AG08396 (cell line): ENCODE measurements at regions not wholly inside any gene's neighbourhood (a gene's known extent, or its start where the extent isn't known, plus 50 kb on each side); places are given as distances from the start of the nearest gene placed in this dataset.

Source experiments
- DNase-seq: peaks from one replicate; pipeline ENCODE4 v3.0.0; 2012; ENCODE audit warnings: low spot score, mixed read lengths

DNA sequence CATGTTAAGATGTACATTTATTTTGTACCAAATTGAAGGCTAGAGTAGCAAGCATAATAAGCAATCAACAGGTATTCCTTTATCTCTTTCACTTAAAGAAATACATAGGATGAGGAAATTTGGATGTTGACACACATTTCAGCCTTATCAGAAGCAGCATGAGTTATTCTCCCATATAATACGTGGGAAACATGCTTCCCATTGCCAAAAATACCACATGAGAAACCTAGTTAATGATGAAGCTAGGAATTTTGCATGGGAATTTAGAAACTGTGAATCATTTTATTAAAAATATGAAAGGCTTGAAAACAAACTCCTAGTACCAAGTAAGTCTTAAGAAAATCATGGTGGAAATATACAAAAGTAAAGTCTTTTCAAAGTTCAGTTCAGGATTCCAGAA lies 751.8 kb downstream of the TSN start:
- DNase-seq, result no peak

DNA sequence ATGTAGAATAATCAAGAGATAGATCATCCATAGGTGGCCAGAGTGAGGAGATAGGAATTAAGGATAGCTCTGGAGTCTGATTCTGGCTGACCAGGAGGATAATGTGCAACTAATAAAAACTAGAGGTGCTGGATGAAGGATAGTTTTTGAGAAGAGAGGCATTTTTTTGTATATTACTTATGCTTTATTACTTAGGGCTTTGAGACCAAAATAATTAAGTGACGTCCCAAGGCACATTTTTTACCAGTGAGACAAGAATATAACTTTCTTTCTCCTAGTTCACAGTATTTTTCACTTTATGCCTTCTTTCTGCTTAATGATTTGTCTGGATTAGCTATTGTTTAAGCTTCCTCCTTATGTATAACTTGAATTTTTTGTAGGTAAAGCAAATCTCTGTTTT lies 756.6 kb downstream of the TSN start:
- no peak for DNase-seq

DNA sequence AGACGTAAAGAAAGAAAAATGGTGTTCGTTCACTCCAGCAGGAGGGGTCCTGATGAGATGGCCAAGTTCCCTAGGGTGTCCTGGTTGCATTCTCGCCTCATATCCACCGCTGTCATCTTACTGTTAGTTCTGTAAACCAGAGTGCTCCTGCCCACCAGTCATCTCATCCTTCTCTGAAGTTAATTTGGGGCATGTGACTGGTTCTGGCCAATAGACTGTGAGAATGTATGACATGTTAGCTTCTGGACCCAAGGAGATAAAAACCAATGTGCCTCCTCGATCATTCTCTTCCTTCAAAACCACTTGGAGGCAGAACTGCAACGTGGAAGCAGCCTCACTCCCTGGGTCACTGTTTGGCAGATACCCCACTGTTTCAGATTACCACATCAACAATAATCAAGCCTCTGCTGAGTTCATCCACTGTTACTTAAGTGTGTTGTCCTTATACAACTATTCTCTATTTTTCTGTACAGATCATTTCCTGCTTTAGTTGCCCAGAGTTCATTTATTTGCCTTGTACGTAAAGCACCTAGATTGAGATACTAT lies 759.1 kb downstream of the TSN start:
- no peak for DNase-seq

DNA sequence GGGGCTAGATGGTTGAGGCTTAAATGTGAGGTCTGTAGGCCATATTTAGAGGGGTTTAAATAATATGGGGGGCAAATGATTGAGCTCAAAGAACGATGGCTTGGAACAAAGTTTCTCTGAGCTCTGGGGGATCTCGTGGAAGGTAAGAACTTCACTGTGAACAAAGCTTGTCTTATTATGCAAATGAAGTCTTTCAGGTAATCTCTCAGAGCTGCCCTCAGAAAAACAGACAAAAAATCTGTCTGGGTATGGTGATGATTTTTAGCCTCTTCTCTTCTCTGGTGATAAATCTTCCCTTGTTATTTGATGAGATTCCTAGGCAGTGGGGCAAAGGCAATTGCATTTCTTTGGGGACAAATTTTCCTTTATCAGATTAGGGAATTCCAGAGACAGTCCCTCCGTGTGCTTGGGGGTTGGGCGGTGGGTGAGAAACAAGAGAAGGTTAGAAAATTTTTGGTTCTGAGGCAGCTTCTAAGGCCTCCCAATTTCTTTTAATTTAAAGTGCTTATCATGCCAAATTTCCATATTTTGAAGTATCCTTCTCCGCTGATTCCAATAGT lies 760.4 kb downstream of the TSN start:
- no peak for DNase-seq

DNA sequence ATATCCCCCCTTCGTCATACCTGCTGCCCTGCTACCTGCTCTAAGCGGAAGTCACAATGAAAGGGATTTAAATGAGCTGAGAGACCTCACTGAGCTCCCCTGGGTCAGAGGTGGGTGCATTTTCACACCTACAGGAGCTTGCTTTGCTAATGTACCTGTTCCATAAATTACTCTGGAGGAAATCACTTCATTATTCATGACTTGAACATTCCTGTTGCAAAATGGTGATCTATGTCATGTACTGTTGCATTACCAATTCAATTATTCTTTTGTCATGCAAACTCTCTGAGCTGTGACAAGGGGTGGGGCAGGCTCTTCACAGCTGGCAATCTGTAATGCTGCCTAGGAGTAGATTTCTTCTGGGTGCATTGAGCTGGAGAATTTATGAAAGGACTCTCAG lies 761.3 kb downstream of the TSN start:
- DNase-seq, result no peak

DNA sequence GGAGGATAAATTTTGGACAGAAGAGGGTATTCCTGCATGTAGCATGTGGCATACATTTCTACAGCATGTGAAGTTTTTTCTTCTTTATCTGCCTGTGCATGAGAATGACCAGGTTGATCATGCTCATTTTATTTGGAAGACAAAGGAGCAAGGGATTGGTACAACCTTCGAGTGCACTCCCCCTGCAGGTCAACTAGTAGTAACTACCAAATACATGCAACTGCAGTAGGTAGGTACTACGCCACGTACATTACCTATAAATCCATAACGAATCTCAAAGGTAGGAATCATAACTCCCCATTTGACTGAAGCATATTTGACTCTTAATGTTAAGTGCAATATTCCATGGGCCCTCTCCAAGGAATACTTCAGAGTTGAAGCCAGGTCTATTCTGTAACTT lies 763.9 kb downstream of the TSN start:
- DNase-seq, result no peak

DNA sequence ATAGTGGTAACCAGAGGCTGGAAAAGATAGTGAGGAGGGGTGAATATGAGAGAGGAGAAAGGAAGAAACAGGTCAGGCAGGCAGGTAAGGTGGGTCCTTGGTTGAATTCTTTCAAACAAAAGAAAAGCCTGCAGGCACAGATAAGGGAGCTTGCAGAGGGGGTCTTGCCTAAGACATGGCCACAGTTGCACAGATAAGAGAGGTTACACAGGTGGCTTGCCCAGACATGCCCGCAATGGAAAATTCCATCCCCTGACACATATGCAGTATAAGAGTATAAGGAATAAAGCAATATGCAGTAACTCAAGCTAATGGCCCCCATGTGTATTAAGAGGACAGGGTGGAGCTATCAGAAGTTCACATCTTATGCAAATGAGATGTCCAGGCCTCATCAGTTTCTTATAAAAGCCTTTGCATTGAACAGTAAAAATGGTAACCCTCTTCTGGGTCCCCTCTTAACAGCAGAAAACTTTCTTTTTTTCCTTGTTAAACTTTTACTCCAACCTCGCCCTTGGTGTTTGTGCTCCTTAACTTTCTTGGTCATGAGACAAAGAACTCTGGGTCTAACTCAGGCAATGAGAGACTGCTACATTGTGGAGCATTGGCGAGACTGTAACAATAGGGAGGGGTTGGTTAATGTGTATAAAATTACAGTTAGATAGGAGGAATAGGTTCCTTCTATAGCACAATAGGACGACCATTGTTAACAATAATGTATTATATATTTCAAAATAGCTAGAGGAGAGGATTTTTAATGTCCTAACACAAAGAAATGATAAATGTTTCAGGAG lies 764.6 kb downstream of the TSN start:
- DNase-seq, result no peak

DNA sequence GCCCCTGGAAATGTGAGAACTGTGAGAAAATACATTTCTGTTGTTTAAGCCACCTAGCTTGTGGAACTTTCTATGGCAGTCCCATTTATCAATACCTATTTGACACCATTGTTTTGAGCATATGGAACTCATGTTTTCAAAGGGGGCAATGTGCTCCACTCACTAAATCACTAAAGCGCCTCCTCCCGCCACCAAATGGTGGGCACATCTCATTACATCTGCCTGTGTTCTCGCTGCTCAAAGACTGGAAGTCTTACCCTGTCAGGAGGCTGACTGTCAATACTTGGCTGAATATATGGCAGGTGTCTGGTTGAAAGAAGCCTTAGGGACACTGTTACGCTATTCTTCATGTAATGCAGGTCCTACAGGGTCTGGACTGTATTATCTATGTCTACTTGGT lies 767.7 kb downstream of the TSN start:
- DNase-seq, result no peak

DNA sequence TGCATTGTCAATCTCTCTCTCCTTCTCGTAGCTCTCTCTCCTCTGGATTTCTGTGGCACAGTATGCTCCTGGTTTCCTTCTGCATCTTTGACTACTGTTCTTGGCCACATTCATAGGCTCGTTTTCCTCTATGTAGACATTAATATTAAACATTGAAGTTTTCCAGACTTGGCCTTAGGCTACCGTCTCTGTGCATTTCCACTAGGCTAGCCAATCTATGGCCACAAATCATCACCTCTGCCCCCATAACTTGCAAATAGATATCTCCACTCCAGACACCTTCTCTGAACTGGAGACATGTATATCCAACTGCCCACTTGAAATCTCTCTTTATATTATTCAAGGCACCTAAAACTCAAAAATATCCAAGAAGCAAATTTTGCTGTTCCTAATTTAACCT lies 768.5 kb downstream of the TSN start:
- DNase-seq, result no peak

DNA sequence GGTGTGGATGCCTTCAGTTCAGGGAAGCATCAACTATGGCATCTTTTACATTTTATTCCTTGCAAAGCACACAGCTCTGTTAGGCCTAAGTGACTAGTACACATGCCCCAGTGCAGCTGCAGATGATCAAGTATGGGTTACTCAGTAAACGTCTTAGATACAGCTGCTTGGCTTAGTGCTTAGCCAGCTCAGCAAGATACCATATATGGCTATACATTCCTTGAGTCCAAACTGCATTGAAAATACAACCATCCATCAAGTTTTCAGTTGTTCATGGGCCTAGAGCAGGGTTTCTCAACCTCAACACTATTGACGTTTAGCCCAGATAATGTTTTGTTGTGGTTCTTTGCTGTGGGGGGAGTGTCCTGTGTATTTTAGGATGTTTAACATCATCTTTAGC lies 769.9 kb downstream of the TSN start:
- no peak for DNase-seq

DNA sequence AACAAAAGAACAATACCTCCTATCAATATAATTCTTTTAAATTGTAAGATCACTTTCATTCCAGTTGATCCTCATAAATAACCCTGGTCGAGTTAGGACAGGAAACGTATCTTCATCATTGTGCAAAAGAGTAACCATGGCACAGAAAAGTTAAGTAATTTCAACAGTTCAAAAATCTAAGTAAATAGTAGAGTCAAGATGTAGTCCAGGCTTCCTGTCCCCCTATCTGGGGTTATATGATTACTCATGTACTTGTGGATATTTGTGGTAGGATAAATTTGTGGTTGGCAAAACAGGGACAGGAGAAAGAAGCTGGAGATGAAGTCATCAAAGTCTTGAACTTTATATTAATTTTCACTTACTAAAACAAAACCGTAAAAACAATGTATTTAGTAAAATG lies 772.6 kb downstream of the TSN start:
- DNase-seq, result no peak

DNA sequence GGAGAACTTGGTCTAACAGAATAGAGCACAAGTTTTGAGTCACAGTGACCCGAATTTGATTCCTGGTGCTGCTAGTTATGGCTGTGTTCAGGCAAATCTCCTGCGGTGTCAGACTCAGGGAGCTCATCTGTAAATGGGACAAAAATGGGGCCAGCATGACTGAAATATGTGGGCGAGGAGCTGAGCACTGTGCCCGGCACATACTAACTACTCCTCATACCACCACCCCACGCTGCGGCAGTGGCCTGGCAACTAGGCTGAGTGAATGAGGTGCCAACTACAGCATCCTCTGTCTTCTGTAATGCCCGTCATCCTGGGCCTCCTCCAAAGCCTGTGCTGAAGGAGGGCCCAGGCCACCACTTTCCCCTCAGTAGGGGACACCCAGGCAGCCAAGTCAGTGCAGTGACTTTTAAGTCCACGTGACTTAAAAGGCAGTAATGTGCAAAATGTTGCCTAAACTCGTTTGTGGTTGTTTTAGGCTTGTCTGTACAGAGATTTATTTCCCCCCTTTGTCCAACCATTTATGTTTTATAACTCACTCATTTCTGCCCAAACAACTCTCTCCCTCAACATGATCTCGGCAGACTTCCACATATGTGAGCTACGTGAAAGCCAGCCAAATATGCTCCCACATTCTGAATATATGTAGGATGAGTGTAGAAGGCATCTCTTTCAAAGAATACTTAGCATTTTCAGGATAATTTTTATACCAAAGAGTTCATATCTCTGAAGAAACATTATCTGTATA lies 773.7 kb downstream of the TSN start:
- DNase-seq, result no peak

DNA sequence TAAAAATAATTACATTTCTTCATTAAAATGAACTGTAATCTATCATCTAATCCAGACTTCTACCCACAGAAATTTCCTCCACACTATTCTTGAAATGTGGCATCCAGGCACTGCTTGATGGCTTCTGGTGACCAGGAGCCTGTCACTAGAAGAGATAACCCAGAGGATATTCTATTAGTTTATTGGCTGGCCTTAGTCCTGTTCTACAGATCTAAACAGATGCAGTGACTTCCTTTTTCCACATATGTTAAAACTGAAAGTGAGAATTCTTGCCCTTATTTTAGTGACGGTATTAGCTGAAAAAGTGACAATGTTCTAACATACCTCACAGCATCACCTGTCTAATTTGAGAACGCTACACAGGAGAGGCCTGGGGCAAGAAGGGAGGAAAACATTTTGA lies 775.4 kb downstream of the TSN start:
- DNase-seq, result no peak

DNA sequence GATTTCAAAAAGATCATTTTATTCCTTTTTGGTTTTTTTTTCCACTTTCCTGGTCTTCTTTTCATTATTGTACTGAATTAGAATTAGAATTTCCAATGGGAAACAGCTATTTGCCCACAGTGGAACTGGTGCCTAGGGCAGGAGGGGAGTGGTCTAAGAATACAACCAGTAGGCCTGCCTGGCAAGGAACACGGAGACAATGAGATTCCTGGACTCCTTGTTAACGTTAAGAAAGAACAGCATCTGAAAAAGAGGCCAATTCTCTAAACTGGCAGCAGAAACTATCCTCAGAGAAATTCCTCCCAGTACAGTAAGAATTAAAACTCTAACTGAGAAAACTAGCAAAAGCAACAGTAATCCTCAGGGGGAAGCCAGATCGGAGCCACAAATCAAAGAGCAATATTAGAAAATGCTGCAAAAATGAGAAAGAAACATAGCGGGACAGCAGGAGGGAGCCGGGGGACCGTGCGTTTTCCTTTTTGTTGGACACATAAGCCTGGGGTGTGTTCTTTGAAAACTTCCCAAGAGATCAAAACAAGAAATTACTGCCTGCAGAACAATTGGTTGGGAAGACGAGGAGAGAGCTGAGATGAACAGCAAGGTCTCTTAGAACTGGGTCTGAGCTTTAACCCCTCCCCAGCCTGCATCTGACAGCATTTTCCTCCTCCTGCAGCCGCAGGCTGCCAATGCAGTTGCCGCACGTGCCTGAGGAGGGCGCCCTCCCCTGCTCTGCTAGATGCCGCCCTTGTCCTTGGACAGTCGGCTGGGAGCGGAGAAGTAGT lies 776.0 kb downstream of the TSN start:
- no peak for DNase-seq

DNA sequence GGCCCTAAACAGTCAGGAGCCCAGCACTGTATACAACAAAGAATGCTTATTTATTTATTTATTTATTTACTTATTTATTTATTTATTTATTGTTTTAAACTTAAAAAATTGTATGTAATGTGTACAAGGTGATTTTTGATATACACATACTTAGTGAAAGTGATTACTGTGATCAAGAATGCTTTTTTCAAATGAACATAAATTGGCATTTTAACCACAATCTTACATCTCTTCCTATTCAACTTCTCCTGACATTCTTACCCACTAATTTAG lies 776.6 kb downstream of the TSN start:
- DNase-seq, result no peak

DNA sequence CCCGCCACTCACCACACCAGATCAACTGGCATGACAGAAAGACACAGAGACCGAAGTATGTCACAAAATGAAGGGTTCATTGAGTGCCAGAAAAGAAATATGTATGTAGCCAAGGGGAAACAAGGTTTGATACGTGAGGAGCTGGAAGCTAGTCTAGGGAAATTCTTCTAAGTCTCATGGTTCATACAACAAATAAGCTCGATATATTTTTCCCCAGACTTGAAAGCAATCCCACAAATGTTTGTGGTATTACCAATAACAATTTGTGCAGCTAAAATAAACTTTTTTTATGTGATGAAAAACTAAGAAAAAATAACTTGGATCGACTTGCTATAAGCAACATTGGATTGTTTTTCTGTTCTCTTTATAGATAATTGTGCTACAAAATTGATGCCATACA lies 777.0 kb downstream of the TSN start:
- DNase-seq, result no peak

DNA sequence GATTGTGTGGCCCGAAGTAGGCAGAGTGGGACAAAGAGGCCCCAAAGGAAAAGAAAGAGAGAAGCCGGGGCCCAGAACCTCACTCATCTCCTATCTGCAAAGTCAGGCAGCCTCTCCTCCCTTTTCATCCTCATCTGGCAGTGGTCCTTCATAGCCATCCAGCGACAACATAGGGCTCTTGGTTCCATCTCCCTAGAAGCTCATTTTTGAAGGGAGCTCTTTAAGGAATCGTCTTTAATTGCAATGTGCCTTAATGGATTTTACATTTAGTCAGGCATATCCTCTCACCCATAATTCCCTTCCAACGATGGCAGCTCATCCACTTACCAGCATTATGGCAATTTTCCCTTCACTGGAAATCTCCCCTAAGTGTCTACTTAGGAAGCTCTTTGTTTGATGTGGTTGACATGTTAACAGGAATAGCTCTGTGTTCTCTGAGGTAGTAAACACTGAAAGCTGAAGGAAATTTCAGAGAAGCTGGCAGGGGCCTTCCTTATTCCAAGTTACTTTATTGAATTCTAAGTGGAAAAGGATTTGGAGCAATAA lies 780.6 kb downstream of the TSN start:
- no peak for DNase-seq

DNA sequence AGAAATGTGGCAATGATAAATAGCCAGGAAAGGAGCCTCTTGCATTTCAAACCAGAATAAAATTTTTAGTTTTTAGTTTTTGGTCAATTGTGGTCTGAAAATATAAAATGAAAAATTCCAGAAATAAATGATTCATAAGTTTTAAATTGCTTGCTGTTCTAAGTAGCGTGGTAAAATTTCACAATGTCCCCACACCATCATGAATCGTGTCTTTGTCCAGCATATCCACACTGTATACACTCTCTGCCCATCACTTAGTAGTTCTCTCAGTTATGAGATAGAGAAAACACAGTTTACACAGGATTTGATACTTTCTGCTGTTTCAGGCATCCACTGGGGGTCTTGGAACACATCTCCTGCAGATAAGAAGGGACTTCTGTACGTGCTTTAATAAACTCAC lies 783.9 kb downstream of the TSN start:
- DNase-seq, result no peak

DNA sequence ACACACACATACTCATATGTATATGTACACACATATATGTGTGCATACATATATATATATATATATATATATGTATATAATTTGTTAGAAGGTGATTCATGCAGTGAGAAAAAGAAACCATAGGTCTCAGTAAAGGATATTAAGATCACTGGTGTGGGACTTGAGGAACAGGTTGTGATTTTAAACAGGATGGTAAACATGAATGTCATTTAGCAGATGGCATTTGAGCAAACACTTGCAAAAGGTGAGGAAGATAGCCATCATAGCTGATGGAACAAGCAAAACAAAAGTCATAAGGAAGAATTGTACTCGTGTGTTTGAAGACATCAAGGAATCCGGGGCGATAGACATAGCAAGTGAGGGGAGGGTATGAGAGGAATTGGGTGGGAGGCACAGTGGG lies 784.5 kb downstream of the TSN start:
- no peak for DNase-seq

DNA sequence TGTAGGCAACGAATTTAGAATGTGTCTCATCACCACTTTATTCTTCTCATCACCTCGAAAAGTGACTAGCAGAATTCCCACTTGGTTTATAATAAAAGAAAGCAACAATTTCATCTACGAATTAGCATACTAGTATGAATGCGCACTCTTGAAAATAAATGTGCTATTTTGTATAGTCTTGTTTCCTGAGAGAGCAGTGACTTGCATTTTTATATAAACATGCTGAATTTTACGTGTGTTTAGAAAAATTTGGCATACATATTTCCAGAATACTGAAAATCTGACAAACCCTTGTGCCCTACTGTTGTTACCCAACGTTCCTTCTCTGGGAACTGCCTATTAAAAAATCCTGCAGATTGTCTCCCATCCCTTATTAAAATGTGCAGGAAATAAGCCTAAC lies 786.8 kb downstream of the TSN start:
- no peak for DNase-seq

DNA sequence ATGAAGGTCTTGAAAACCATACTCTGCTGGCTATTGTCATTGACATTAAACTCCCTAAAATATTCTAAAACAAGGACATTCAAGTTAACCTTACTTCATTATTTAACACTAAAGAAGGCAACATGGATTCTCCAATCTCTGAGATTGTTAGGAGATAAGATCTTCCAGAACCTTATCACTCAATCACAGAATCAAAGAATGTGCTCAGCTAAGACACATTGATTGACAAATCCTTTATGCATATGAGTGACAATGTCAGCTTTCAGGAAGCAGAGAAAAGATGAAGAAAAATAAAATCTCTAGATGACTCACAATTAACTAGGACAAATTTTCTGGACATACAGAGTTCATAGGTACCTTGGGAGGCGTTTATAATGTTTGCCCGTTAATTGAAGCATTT lies 787.2 kb downstream of the TSN start:
- DNase-seq, result no peak

DNA sequence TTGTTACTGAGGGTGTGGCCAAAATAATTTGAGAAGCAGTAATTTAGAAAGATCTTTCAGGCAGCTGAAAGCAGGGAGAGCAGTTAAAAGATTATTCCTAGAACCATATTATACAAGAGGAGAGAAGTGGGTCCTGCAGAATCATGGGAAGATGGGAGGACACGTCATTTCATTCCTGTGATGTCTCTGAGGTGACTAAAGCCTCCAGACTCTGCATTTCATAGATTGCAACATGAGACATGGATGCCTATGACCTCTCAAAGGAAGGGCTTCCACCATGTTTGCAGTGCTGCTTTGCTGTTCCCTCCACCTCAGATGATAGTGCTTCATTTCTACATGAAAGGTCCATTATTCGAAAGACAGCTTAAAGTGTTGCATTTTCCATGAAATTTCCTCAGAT lies 788.4 kb downstream of the TSN start:
- DNase-seq, result peak; percentile 8
